Trophoblast cell (in vitro differentiated cells and primary cell): ENCODE measurements at regions not wholly inside any gene's neighbourhood (a gene's known extent, or its start where the extent isn't known, plus 50 kb on each side); places are given as distances from the start of the nearest gene placed in this dataset.
"Not testable (repeated sequence)": the region's sequence is repeated elsewhere in the genome, so short reads cannot be mapped to it uniquely, and the experiment has no call there.

Source experiments
- DNase-seq, 2 donors: peaks; one replicate each; pipeline ENCODE4 v3.0.0-alpha.2; 2016
- H2AFZ ChIP-seq: 2 replicates; pipeline ENCODE4 v1.6.1; 2013; ENCODE audit warnings: low read length, moderate library complexity, mild to moderate bottlenecking; ENCODE audit not compliant: insufficient read depth, poor library complexity
- H2AK5ac ChIP-seq: 2 replicates; pipeline ENCODE4 v1.6.1; 2013; ENCODE audit warnings: mild to moderate bottlenecking, low read length
- H2BK120ac ChIP-seq: 2 replicates; pipeline ENCODE4 v1.6.1; 2013; ENCODE audit warnings: low read length, mild to moderate bottlenecking, moderate library complexity; ENCODE audit not compliant: insufficient read depth, poor library complexity
- H2BK12ac ChIP-seq: 2 replicates; pipeline ENCODE4 v1.6.1; 2013; ENCODE audit warnings: mild to moderate bottlenecking, low read length, moderate library complexity
- H2BK5ac ChIP-seq: 2 replicates; pipeline ENCODE4 v1.6.1; 2013; ENCODE audit warnings: low read length, low read depth, moderate library complexity, mild to moderate bottlenecking; ENCODE audit not compliant: poor library complexity
- H3K14ac ChIP-seq: 2 replicates; pipeline ENCODE4 v1.6.1; 2013; ENCODE audit warnings: mild to moderate bottlenecking, low read length
- H3K18ac ChIP-seq: 2 replicates; pipeline ENCODE4 v1.6.1; 2013; ENCODE audit warnings: mild to moderate bottlenecking, low read length
- H3K23ac ChIP-seq: 2 replicates; pipeline ENCODE4 v1.6.1; 2013; ENCODE audit warnings: low read length
- H3K27ac ChIP-seq: 2 replicates; pipeline ENCODE4 v1.5.1; 2013; ENCODE audit warnings: low read depth, mild to moderate bottlenecking, inconsistent platforms, low read length, moderate library complexity
- H3K27me3 ChIP-seq: 2 replicates; pipeline ENCODE4 v1.6.1; 2013; ENCODE audit warnings: inconsistent platforms, mild to moderate bottlenecking, low read length, moderate library complexity; ENCODE audit not compliant: insufficient read depth
- H3K36me3 ChIP-seq, 2 experiments: 1 replicate in 1 of 2; 2 replicates in 1 of 2; pipeline ENCODE4 v1.6.1; 2013; ENCODE audit warnings: low read length in 2 of 2, mild to moderate bottlenecking in 2 of 2, moderate library complexity in 1 of 2; ENCODE audit not compliant: insufficient read depth in 2 of 2, control insufficient read depth in 1 of 2
- H3K4ac ChIP-seq: 2 replicates; pipeline ENCODE4 v1.6.1; 2013; ENCODE audit warnings: low read depth, mild to moderate bottlenecking, low read length, moderate library complexity
- H3K4me1 ChIP-seq, 2 experiments: 1 replicate in 1 of 2; 2 replicates in 1 of 2; pipeline ENCODE4 v1.6.1; 2013; ENCODE audit warnings: low read length in 2 of 2, mild to moderate bottlenecking in 2 of 2, moderate library complexity in 1 of 2; ENCODE audit not compliant: insufficient read depth in 2 of 2, control insufficient read depth in 1 of 2
- H3K4me2 ChIP-seq: 2 replicates; pipeline ENCODE4 v1.6.1; 2013; ENCODE audit warnings: inconsistent platforms, mild to moderate bottlenecking, low read length, moderate library complexity
- H3K4me3 ChIP-seq: 2 replicates; pipeline ENCODE4 v1.5.1; 2013; ENCODE audit warnings: mild to moderate bottlenecking, low read depth, low read length, inconsistent platforms
- H3K79me1 ChIP-seq: one replicate; pipeline ENCODE4 v1.6.1; 2013; ENCODE audit warnings: low read length
- H3K79me2 ChIP-seq: 2 replicates; pipeline ENCODE4 v1.6.1; 2013; ENCODE audit warnings: low read length, mild to moderate bottlenecking; ENCODE audit not compliant: control insufficient read depth, insufficient read depth, poor library complexity
- H3K9ac ChIP-seq: 2 replicates; pipeline ENCODE4 v1.6.1; 2013; ENCODE audit warnings: mild to moderate bottlenecking, low read length
- H3K9me3 ChIP-seq: 2 replicates; pipeline ENCODE4 v1.6.1; 2013; ENCODE audit warnings: low read depth, mild to moderate bottlenecking, control low read depth, inconsistent platforms, low read length; ENCODE audit not compliant: insufficient read depth
- H4K12ac ChIP-seq: 2 replicates; pipeline ENCODE4 v1.6.1; 2013; ENCODE audit warnings: low read depth, mild to moderate bottlenecking, low read length, moderate library complexity
- H4K8ac ChIP-seq: 2 replicates; pipeline ENCODE4 v1.6.1; 2013; ENCODE audit warnings: low read depth, mild to moderate bottlenecking, low read length, moderate library complexity
- H4K91ac ChIP-seq: one replicate; pipeline ENCODE4 v1.6.1; 2013; ENCODE audit warnings: low read depth, mild to moderate bottlenecking, low read length, moderate library complexity
- WGBS: extraction: QIAGEN DNeasy Blood & Tissue Kit; methylation state at CpG from one replicate; pipeline ENCODE4 v1.1.7; 2013; ENCODE audit warnings: missing lambda C conversion rate; ENCODE audit not compliant: insufficient read length, insufficient coverage; ENCODE audit errors: extremely low coverage; 5-methylcytosine and 5-hydroxymethylcytosine counted together

- no peak overlapping the region for H3K27ac ChIP-seq
- no peaks in the 10 kb centered on the region for H3K36me3 ChIP-seq
- H2BK5ac ChIP-seq, result no peak overlapping the region
- H3K4me3 ChIP-seq, result no peak overlapping the region
- H3K9me3 ChIP-seq, result no peaks in the 10 kb centered on the region
- WGBS, result no CpG with 5 or more reads among the region's 8 CpGs
- H4K12ac ChIP-seq, result no peak overlapping the region
- no peak overlapping the region for H3K18ac ChIP-seq
- no peak overlapping the region for H3K9ac ChIP-seq
- no peak overlapping the region for H2AK5ac ChIP-seq
- H3K79me2 ChIP-seq, result no peaks in the 10 kb centered on the region
- peak; percentile 47 to 67 for DNase-seq
- H4K91ac ChIP-seq, result no peak overlapping the region
- no peaks in the 10 kb centered on the region for H3K79me1 ChIP-seq
- H2BK12ac ChIP-seq, result no peak overlapping the region
- H2BK120ac ChIP-seq, result no peak overlapping the region
- no peak overlapping the region for H4K8ac ChIP-seq
- no peak overlapping the region for H3K4ac ChIP-seq
- H3K23ac ChIP-seq, result no peak overlapping the region
- H3K14ac ChIP-seq, result no peak overlapping the region
- no peaks in the 10 kb centered on the region for H3K27me3 ChIP-seq
- H2AFZ ChIP-seq, result no peak overlapping the region
- no peak overlapping the region for H3K4me2 ChIP-seq
- H3K4me1 ChIP-seq, result no peaks in the 10 kb centered on the region
Measured at GRCh38 chr15:69568173-69569009, 115.8 kb downstream of the RPLP1 start.

- no peaks in the 10 kb centered on the region for H3K79me2 ChIP-seq
- H3K9me3 ChIP-seq, result no peaks in the 10 kb centered on the region
- no peak overlapping the region for H4K8ac ChIP-seq
- no peak overlapping the region for H4K12ac ChIP-seq
- no peak overlapping the region for H2BK120ac ChIP-seq
- H3K18ac ChIP-seq, result no peak overlapping the region
- no peak overlapping the region for H3K9ac ChIP-seq
- H2BK12ac ChIP-seq, result no peak overlapping the region
- no peak for DNase-seq
- no peaks in the 10 kb centered on the region for H3K4me1 ChIP-seq
- no peak overlapping the region for H2AK5ac ChIP-seq
- no peak overlapping the region for H4K91ac ChIP-seq
- no peak overlapping the region for H2BK5ac ChIP-seq
- no peak overlapping the region for H3K23ac ChIP-seq
- H2AFZ ChIP-seq, result no peak overlapping the region
- no peaks in the 10 kb centered on the region for H3K79me1 ChIP-seq
- WGBS, result no CpG with 5 or more reads among the region's 5 CpGs
- no peaks in the 10 kb centered on the region for H3K27me3 ChIP-seq
- H3K27ac ChIP-seq, result no peak overlapping the region
- H3K14ac ChIP-seq, result no peak overlapping the region
- H3K4ac ChIP-seq, result no peak overlapping the region
- H3K36me3 ChIP-seq, result no peaks in the 10 kb centered on the region
- no peak overlapping the region for H3K4me2 ChIP-seq
- no peak overlapping the region for H3K4me3 ChIP-seq
Measured at GRCh38 chr15:69570454-69570853, 117.8 kb downstream of the RPLP1 start.

- H4K12ac ChIP-seq, result no peak overlapping the region
- H4K8ac ChIP-seq, result no peak overlapping the region
- no peaks in the 10 kb centered on the region for H3K79me2 ChIP-seq
- H3K9ac ChIP-seq, result no peak overlapping the region
- no peak overlapping the region for H3K4me3 ChIP-seq
- no peak for DNase-seq
- no peak overlapping the region for H4K91ac ChIP-seq
- no peak overlapping the region for H2AFZ ChIP-seq
- no peak overlapping the region for H2BK12ac ChIP-seq
- no peaks in the 10 kb centered on the region for H3K36me3 ChIP-seq
- H3K27ac ChIP-seq, result no peak overlapping the region
- no peak overlapping the region for H2AK5ac ChIP-seq
- no peaks in the 10 kb centered on the region for H3K9me3 ChIP-seq
- WGBS, result no CpG with 5 or more reads among the region's 5 CpGs
- no peak overlapping the region for H3K4ac ChIP-seq
- no peak overlapping the region for H2BK120ac ChIP-seq
- no peaks in the 10 kb centered on the region for H3K27me3 ChIP-seq
- H3K14ac ChIP-seq, result no peak overlapping the region
- no peak overlapping the region for H3K18ac ChIP-seq
- no peak overlapping the region for H3K4me2 ChIP-seq
- H3K4me1 ChIP-seq, result no peaks in the 10 kb centered on the region
- no peaks in the 10 kb centered on the region for H3K79me1 ChIP-seq
- H3K23ac ChIP-seq, result no peak overlapping the region
- H2BK5ac ChIP-seq, result no peak overlapping the region
Measured at GRCh38 chr15:69570997-69571396, 118.4 kb downstream of the RPLP1 start.

GRCh38 chr15:69573278-69573677 lies 120.7 kb downstream of the RPLP1 start:
- H2AK5ac ChIP-seq, H2BK120ac ChIP-seq, H2AFZ ChIP-seq, H4K12ac ChIP-seq, H3K23ac ChIP-seq, H4K91ac ChIP-seq, H3K4me1 ChIP-seq, H3K4me3 ChIP-seq, H3K79me1 ChIP-seq, H3K9ac ChIP-seq, H3K79me2 ChIP-seq, H3K14ac ChIP-seq, H3K4ac ChIP-seq, H3K27ac ChIP-seq, H3K9me3 ChIP-seq, H4K8ac ChIP-seq, H3K27me3 ChIP-seq, H3K36me3 ChIP-seq, H2BK12ac ChIP-seq, H3K4me2 ChIP-seq, H3K18ac ChIP-seq, H2BK5ac ChIP-seq: not testable (repeated sequence)
- no CpG with 5 or more reads among the region's 2 CpGs for WGBS
- DNase-seq, result peak; percentile 56 to 80
